ENCODE measurements at regions not wholly inside any gene's neighbourhood (a gene's known extent, or its start where the extent isn't known, plus 50 kb on each side); places are given as distances from the start of the nearest gene placed in this dataset.

DNA sequence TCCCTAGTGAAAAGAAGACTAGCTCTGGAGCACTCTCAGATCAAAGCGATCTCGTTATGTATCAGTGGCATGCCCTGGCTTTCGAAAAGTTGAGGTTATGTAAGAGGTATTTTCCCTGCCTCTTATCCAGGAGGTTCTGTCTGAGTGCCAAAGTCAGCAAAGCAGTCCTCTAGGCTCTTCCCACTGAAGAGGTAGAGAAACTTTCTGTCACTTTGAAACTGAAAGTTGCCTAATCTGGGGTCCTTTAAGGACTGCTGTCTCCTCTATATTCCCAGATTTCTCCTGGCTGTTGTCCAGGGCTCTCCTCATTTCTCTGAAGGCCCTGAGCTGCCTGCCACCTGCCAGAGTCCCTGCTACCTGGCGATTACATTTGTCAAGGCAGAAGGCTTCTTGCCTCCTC, 96.3 kb downstream of the B3GNT2 start:
- CTCF ChIA-PET, result no interaction called here
- intact Hi-C loops (cut with micrococcal nuclease; ENCODE audit: unreplicated experiment), result no loop called here
- H3K27ac ChIP-seq (ENCODE audit: low read length), result no peak overlapping the region

GRCh38 chr2:62291517-62292137, 95.7 kb downstream of the B3GNT2 start:
- CTCF ChIA-PET, result no interaction called here
- Histone ChIP-seq H3K4me1 (ENCODE audit: control insufficient read depth, insufficient read depth, low read length) (no peaks in the 10 kb centered on the region; the same call in 1 of the 2 replicates), H3K27ac (ENCODE audit: low read length) (no peak overlapping the region), H3K9me3 (ENCODE audit: control insufficient read depth, insufficient read depth, low read depth, low read length) (no peaks in the 10 kb centered on the region), H3K36me3 (ENCODE audit: control insufficient read depth, insufficient read depth, low read length) (no peaks in the 10 kb centered on the region), H3K4me3 (ENCODE audit: low read depth in 2 of 2, low read length in 2 of 2) (no peak overlapping the region), H3K27me3 (ENCODE audit: control insufficient read depth, insufficient read depth, low read length) (no peaks in the 10 kb centered on the region)
- TF ChIP-seq POLR2AphosphoS5 (IDR thresholded peaks at IDR 0.05; ENCODE audit: low read depth, low read length), result no peak
- TF ChIP-seq, protein P1, sequence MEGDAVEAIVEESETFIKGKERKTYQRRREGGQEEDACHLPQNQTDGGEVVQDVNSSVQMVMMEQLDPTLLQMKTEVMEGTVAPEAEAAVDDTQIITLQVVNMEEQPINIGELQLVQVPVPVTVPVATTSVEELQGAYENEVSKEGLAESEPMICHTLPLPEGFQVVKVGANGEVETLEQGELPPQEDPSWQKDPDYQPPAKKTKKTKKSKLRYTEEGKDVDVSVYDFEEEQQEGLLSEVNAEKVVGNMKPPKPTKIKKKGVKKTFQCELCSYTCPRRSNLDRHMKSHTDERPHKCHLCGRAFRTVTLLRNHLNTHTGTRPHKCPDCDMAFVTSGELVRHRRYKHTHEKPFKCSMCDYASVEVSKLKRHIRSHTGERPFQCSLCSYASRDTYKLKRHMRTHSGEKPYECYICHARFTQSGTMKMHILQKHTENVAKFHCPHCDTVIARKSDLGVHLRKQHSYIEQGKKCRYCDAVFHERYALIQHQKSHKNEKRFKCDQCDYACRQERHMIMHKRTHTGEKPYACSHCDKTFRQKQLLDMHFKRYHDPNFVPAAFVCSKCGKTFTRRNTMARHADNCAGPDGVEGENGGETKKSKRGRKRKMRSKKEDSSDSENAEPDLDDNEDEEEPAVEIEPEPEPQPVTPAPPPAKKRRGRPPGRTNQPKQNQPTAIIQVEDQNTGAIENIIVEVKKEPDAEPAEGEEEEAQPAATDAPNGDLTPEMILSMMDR (IDR thresholded peaks at IDR 0.05), result no peak
- no peak for TF ChIP-seq REST (IDR thresholded peaks at IDR 0.05; ENCODE audit: insufficient read depth in 1 of 2, low read depth in 2 of 2, low read length in 1 of 2)
- TF ChIP-seq TCF7L2 (IDR thresholded peaks at IDR 0.05; ENCODE audit: low read depth, low read length), result no peak
- TF ChIP-seq SIN3A (IDR thresholded peaks at IDR 0.05; ENCODE audit: borderline replicate concordance, insufficient read depth, low read depth, low read length), result no peak
- in situ Hi-C loops (cut with HindIII; ENCODE audit: low pct_unique_long_range_greater_than_20kb, low sequenced_read_pairs), result no loop called here
- DNase-seq (ENCODE audit: low read depth, low spot score) (no peak), ATAC-seq (no peak)
- intact Hi-C loops (cut with micrococcal nuclease; ENCODE audit: unreplicated experiment), result no loop called here
- BruUV-seq (replicated peaks), result no TSS peak
- POLR2A ChIA-PET, result no interaction called here

More for the DNA sequence above, 96.3 kb downstream of the B3GNT2 start:
- POLR2A ChIA-PET, result no interaction called here
- no TSS peak for BruUV-seq (replicated peaks)
- TF ChIP-seq REST (IDR thresholded peaks at IDR 0.05; ENCODE audit: insufficient read depth in 1 of 2, low read depth in 2 of 2, low read length in 1 of 2) (no peak), POLR2AphosphoS5 (IDR thresholded peaks at IDR 0.05; ENCODE audit: low read depth, low read length) (no peak), SIN3A (IDR thresholded peaks at IDR 0.05; ENCODE audit: borderline replicate concordance, insufficient read depth, low read depth, low read length) (no peak), TCF7L2 (IDR thresholded peaks at IDR 0.05; ENCODE audit: low read depth, low read length) (no peak)
- TF ChIP-seq, protein P1 (IDR thresholded peaks at IDR 0.05), result no peak
- H3K4me1 ChIP-seq (ENCODE audit: control insufficient read depth, insufficient read depth, low read length), result no peaks in the 10 kb centered on the region; the same call in 1 of the 2 replicates
- H3K36me3 ChIP-seq (ENCODE audit: control insufficient read depth, insufficient read depth, low read length), result no peaks in the 10 kb centered on the region
- no peaks in the 10 kb centered on the region for H3K27me3 ChIP-seq (ENCODE audit: control insufficient read depth, insufficient read depth, low read length)
- no peak overlapping the region for H3K4me3 ChIP-seq (ENCODE audit: low read depth in 2 of 2, low read length in 2 of 2)
- ATAC-seq, result no peak
- DNase-seq (ENCODE audit: low read depth, low spot score), result no peak
- in situ Hi-C loops (cut with HindIII; ENCODE audit: low pct_unique_long_range_greater_than_20kb, low sequenced_read_pairs), result no loop called here
- H3K9me3 ChIP-seq (ENCODE audit: control insufficient read depth, insufficient read depth, low read depth, low read length), result no peaks in the 10 kb centered on the region

Data from Panc1 (cell line).